ENCODE measurements at regions not wholly inside any gene's neighbourhood (a gene's known extent, or its start where the extent isn't known, plus 50 kb on each side); places are given as distances from the start of the nearest gene placed in this dataset.

DNA sequence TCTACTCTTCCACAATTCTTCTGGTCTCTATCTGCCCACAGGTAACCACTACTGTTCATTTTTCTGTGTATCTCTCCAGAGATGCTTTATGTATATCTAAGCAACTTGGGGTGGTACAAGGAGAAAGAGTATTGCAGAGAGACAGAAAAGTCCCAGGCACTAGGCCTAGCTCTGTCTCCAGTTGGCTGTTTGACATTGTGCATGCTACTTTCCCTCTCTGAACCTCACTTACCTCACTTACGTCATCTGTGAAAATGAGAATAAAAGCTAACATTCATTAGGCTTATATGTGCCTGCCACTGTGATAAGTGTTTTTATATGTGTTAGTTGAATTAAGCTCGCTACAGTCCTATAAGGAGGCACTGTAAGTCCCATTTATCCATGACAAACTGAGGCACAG, 76.7 kb upstream of the RNU6-1 start:
- no peak for TF ChIP-seq EZH2phosphoT487 (conservative IDR thresholded peaks at IDR 0.05; ENCODE audit: low read length)
- TF ChIP-seq, protein P1, sequence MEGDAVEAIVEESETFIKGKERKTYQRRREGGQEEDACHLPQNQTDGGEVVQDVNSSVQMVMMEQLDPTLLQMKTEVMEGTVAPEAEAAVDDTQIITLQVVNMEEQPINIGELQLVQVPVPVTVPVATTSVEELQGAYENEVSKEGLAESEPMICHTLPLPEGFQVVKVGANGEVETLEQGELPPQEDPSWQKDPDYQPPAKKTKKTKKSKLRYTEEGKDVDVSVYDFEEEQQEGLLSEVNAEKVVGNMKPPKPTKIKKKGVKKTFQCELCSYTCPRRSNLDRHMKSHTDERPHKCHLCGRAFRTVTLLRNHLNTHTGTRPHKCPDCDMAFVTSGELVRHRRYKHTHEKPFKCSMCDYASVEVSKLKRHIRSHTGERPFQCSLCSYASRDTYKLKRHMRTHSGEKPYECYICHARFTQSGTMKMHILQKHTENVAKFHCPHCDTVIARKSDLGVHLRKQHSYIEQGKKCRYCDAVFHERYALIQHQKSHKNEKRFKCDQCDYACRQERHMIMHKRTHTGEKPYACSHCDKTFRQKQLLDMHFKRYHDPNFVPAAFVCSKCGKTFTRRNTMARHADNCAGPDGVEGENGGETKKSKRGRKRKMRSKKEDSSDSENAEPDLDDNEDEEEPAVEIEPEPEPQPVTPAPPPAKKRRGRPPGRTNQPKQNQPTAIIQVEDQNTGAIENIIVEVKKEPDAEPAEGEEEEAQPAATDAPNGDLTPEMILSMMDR (IDR thresholded peaks at IDR 0.05; ENCODE audit: insufficient read depth, low read length, poor library complexity, severe bottlenecking): no peak

All from SU-DHL-6 (cell line).